HepG2 (cell line): ENCODE measurements at regions not wholly inside any gene's neighbourhood (a gene's known extent, or its start where the extent isn't known, plus 50 kb on each side); places are given as distances from the start of the nearest gene placed in this dataset.

Source experiments
- ATAC-seq: fragments of 200-7000 bp; cut with Tn5 transposase; 3 replicates; pipeline ENCODE4 v1.9.1; 2020; ENCODE audit warnings: mild to moderate bottlenecking, moderate library complexity
- BruUV-seq: library from RNA; stranded (reverse); fragments of 400-500 nt; replicated peaks from 2 replicates; lab custom pipeline; 2021; lab: Mats Ljungman, UMichigan
- CTCF ChIA-PET: fragments of 300-600 bp; formaldehyde crosslinking; extraction: SDS; loops from one replicate; lab custom pipeline; 2021; ENCODE audit warnings: low total read pairs, inconsistent platforms, low intra/inter-chr PET ratio; lab: Yijun Ruan, JAX
- POLR2A ChIA-PET: fragments of 350-600 bp; sonication (Branson Sonifier 250); formaldehyde crosslinking; loops from one replicate; lab custom pipeline; 2020; ENCODE audit warnings: antibody characterized with exemption, inconsistent platforms; lab: Yijun Ruan, JAX
- DNase-seq: peaks from one replicate; pipeline ENCODE4 v3.0.0-alpha.2; 2015; ENCODE audit warnings: low spot score
- FAIRE-seq: peaks from 3 replicates; lab custom pipeline; 2011; peaks lifted over from hg19 to GRCh38; lab: Jason Lieb, UNC
- H2AFZ ChIP-seq: one replicate; pipeline ENCODE4 v1.6.1; 2011; ENCODE audit warnings: low read length, inconsistent platforms
- H3K27ac ChIP-seq: fragments of 300-600 bp; 3 replicates; pipeline ENCODE4 v1.8.0; 2011; ENCODE audit warnings: mixed run types, mild to moderate bottlenecking, mixed read lengths, low read length, inconsistent platforms; ENCODE audit not compliant: insufficient read depth; ENCODE audit errors: extremely low read length
- H3K27me3 ChIP-seq, 2 experiments: fragments of 200-600 bp in 1 of 2; 2 replicates in 1 of 2; 3 replicates in 1 of 2; pipeline versions ENCODE4 v1.6.0 to v1.8.0; 2011; ENCODE audit warnings: low read length in 2 of 2, mild to moderate bottlenecking in 2 of 2, moderate library complexity in 2 of 2, inconsistent platforms in 1 of 2; ENCODE audit not compliant: insufficient read depth in 2 of 2, control insufficient read depth in 1 of 2
- H3K36me3 ChIP-seq, 2 experiments: fragments of 200-600 bp in 1 of 2; replicated peaks in 1 of 2; 2 replicates in 1 of 2; 3 replicates in 1 of 2; pipeline versions ENCODE4 v1.5.1 to v1.8.0; 2011; ENCODE audit warnings: low read length in 2 of 2, inconsistent platforms in 1 of 2; ENCODE audit not compliant: insufficient read depth in 2 of 2, control insufficient read depth in 1 of 2
- H3K4me1 ChIP-seq: 2 replicates; pipeline ENCODE4 v1.5.1; 2012; ENCODE audit warnings: low read length, inconsistent platforms; ENCODE audit not compliant: insufficient read depth
- H3K4me2 ChIP-seq: 2 replicates; pipeline ENCODE4 v1.6.0; 2011; ENCODE audit warnings: low read depth, low read length, inconsistent platforms
- H3K4me3 ChIP-seq, 3 experiments: fragments of 200-600 bp in 1 of 3; sonication (generic), shearing (Covaris generic) in 1 of 3; replicated peaks in 1 of 3; 2 replicates each; pipeline ENCODE4 v1.5.1; 2011 to 2016; ENCODE audit warnings: low read length in 3 of 3, inconsistent platforms in 2 of 3, low read depth in 2 of 3, mild to moderate bottlenecking in 2 of 3, control low read depth in 1 of 3, mixed read lengths in 1 of 3; ENCODE audit not compliant: insufficient read depth in 1 of 3
- H3K79me2 ChIP-seq: one replicate; pipeline ENCODE4 v1.6.1; 2011; ENCODE audit warnings: low read length, inconsistent platforms; ENCODE audit not compliant: insufficient read depth
- H3K9ac ChIP-seq: 2 replicates; pipeline ENCODE4 v1.6.0; 2011; ENCODE audit warnings: mild to moderate bottlenecking, low read depth, low read length, inconsistent platforms; ENCODE audit not compliant: insufficient read depth
- H3K9me3 ChIP-seq: 2 replicates; pipeline ENCODE4 v1.5.1; 2012; ENCODE audit warnings: mild to moderate bottlenecking, low read length
- H4K20me1 ChIP-seq: 2 replicates; pipeline ENCODE4 v1.6.0; 2011; ENCODE audit warnings: inconsistent platforms, mild to moderate bottlenecking, low read length, moderate library complexity; ENCODE audit not compliant: insufficient read depth
- BORCS8-MEF2B ChIP-seq: sonication (generic); formaldehyde crosslinking; IDR thresholded peaks from 2 replicates; pipeline ENCODE4 v1.8.0; 2022; ENCODE audit warnings: mild to moderate bottlenecking, missing genetic modification reagents
- GATAD2A ChIP-seq: IDR thresholded peaks from 2 replicates; pipeline ENCODE4 v1.6.1; 2016
- HMGA1 ChIP-seq: sonication (generic); formaldehyde crosslinking; conservative IDR thresholded peaks from 2 replicates; pipeline ENCODE4 v1.4.0; 2020; ENCODE audit warnings: missing genetic modification reagents
- JUN ChIP-seq: sonication (generic); formaldehyde crosslinking; IDR thresholded peaks from 2 replicates; pipeline ENCODE4 v1.4.0; 2020; ENCODE audit warnings: mild to moderate bottlenecking, missing genetic modification reagents
- KLF6 ChIP-seq: IDR thresholded peaks from 2 replicates; pipeline ENCODE4 v1.8.0; 2016; ENCODE audit warnings: missing biosample characterization, missing genetic modification reagents
- NKX3-1 ChIP-seq: sonication (generic); formaldehyde crosslinking; IDR thresholded peaks from 2 replicates; pipeline ENCODE4 v1.5.0; 2020; ENCODE audit warnings: missing genetic modification reagents
- RELA ChIP-seq: sonication (generic); formaldehyde crosslinking; IDR thresholded peaks from 2 replicates; pipeline ENCODE4 v1.4.0; 2020; ENCODE audit warnings: missing genetic modification reagents
- SOX6 ChIP-seq, 2 experiments: fragments of 450-650 bp in 1 of 2; sonication (generic) in 1 of 2; formaldehyde crosslinking in 1 of 2; IDR thresholded peaks; 2 replicates each; pipeline versions ENCODE4 v1.4.0 to v1.6.1; 2017 to 2020; ENCODE audit warnings: antibody characterized with exemption in 1 of 2, mild to moderate bottlenecking in 1 of 2, missing genetic modification reagents in 1 of 2
- THAP11 ChIP-seq: IDR thresholded peaks from 2 replicates; pipeline ENCODE4 v1.6.1; 2016; ENCODE audit warnings: missing biosample characterization, missing genetic modification reagents
- TOPORS ChIP-seq: sonication (generic); formaldehyde crosslinking; IDR thresholded peaks from 2 replicates; pipeline ENCODE4 v1.8.0; 2023; ENCODE audit warnings: mild to moderate bottlenecking, missing genetic modification reagents
- ZBTB20 ChIP-seq: sonication (generic); formaldehyde crosslinking; IDR thresholded peaks from 2 replicates; pipeline ENCODE4 v1.8.1; 2023; ENCODE audit warnings: missing genetic modification reagents, low read depth, mild to moderate bottlenecking, borderline replicate concordance
- ZC3H4 ChIP-seq: sonication (generic); formaldehyde crosslinking; IDR thresholded peaks from 2 replicates; pipeline ENCODE4 v1.4.0; 2020; ENCODE audit warnings: missing genetic modification reagents, borderline replicate concordance
- ZMAT3 ChIP-seq: sonication (generic); formaldehyde crosslinking; conservative IDR thresholded peaks from 2 replicates; pipeline ENCODE4 v1.7.0; 2021; ENCODE audit warnings: missing genetic modification reagents
- ZNF335 ChIP-seq: sonication (generic); formaldehyde crosslinking; IDR thresholded peaks from 2 replicates; pipeline ENCODE4 v1.4.0; 2020; ENCODE audit warnings: missing genetic modification reagents
- ZNF569 ChIP-seq: sonication (generic); formaldehyde crosslinking; IDR thresholded peaks from 2 replicates; pipeline ENCODE4 v1.5.0; 2020; ENCODE audit warnings: mild to moderate bottlenecking, missing genetic modification reagents, moderate library complexity, borderline replicate concordance
- ZNF850 ChIP-seq: sonication (generic); formaldehyde crosslinking; conservative IDR thresholded peaks from 2 replicates; pipeline ENCODE4 v1.9.0; 2021; ENCODE audit warnings: mild to moderate bottlenecking, missing genetic modification reagents
- ZSCAN22 ChIP-seq: sonication (generic); formaldehyde crosslinking; IDR thresholded peaks from 2 replicates; pipeline ENCODE4 v1.4.0; 2020; ENCODE audit warnings: mild to moderate bottlenecking, missing genetic modification reagents
- WGBS: methylation state at CpG from one replicate; pipeline ENCODE4 v1.1.6; 2017; ENCODE audit warnings: low lambda C conversion rate; 5-methylcytosine and 5-hydroxymethylcytosine counted together
- in situ Hi-C: cut with HindIII; loops from 2 replicates; pipeline ENCODE4 v1.10.0; 2017; ENCODE audit warnings: low pct_unique_long_range_greater_than_20kb; ENCODE audit not compliant: extremely low pct_ligation_motif_present
- intact Hi-C: fragments of 100-400 bp; cut with micrococcal nuclease; formaldehyde crosslinking; loops from one replicate; pipeline ENCODE4 v1.10.0; 2022; ENCODE audit not compliant: unreplicated experiment
- TF ChIP-seq, protein P1 (sequence below): sonication (generic); formaldehyde crosslinking; IDR thresholded peaks from 2 replicates; pipeline ENCODE4 v1.4.0; 2020; ENCODE audit warnings: missing genetic modification reagents
- TF ChIP-seq, protein P2 (sequence below): sonication (generic); formaldehyde crosslinking; conservative IDR thresholded peaks from 2 replicates; pipeline ENCODE4 v1.4.0; 2020; ENCODE audit warnings: missing genetic modification reagents
- TF ChIP-seq, protein P3 (sequence below): sonication (generic); formaldehyde crosslinking; IDR thresholded peaks from 2 replicates; pipeline ENCODE4 v1.5.0; 2020; ENCODE audit warnings: missing genetic modification reagents, mild to moderate bottlenecking, borderline replicate concordance
- TF ChIP-seq, protein P4 (sequence below): sonication (generic); formaldehyde crosslinking; IDR thresholded peaks from 2 replicates; pipeline ENCODE4 v1.4.0; 2020; ENCODE audit warnings: mild to moderate bottlenecking, missing genetic modification reagents

DNA sequence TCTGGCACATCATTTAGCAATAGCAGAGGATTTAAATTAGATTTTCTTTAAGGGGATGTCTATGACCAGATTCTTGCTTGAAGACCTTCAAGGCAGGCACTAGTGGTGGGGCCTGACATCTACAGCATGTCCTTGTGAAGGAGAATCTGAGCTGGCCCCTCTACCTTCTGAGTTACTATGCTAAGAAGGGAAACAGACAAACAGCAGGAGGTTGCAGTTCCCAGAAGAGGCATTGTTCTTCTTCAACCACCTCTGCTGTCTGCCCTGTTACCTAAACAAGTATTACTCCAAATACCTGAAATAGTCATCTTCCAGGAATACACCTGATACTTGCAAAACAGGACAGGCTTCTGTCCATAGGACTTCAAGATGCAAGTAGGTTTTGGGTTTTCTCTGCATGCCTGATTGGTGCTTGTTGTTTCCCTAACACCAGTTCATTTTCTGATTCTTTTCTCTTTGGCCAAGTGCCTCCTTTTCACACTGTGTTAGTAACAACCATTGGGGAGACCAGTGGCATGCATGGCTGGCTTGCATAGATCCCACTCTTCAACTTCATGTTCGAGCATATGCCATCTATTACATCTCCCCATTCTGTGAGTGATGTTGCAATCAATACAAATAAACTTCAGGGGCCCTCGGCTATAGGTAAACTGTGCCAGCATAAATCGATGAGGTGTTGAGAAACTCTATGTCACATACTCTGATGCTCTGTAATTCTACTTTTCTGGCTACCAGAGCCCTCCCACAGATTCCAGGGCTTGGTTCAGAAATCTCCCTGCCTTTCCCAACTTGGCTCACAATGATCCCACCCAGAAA lies 93.0 kb upstream of the DUSP10 start:
- Histone ChIP-seq H2AFZ (no peak overlapping the region), H3K27ac (no peak overlapping the region), H3K9ac (no peak overlapping the region), H3K4me1 (no peaks in the 10 kb centered on the region), H4K20me1 (no peaks in the 10 kb centered on the region), H3K27me3 (no peaks in the 10 kb centered on the region), H3K9me3 (no peaks in the 10 kb centered on the region), H3K36me3 (no peaks in the 10 kb centered on the region), H3K79me2 (no peaks in the 10 kb centered on the region), H3K4me3 (no peak overlapping the region), H3K4me2 (no peak overlapping the region)
- peak; percentile 70 for ATAC-seq
- in situ Hi-C loops = no loop called here
- ChIA-PET POLR2A (no interaction called here), CTCF (no interaction called here)
- intact Hi-C loops = no loop called here
- BruUV-seq = no TSS peak
- peak; percentile 13 for DNase-seq
- 3% methylated on average over 3 of the region's 3 CpGs for WGBS
- FAIRE-seq = no peak
- TF ChIP-seq ZMAT3 (CRISPR knock-in tag) (no peak), ZNF335 (CRISPR knock-in tag) (no peak), KLF6 (CRISPR knock-in tag) (0 out of 2 replicates have a peak, but pooled peaks have one; percentile 32), ZC3H4 (CRISPR knock-in tag) (no peak), ZSCAN22 (no peak), ZNF569 (no peak), SOX6 (IDR thresholded peaks at IDR 0.05) (no peak), SOX6 (CRISPR knock-in tag; IDR thresholded peaks at IDR 0.05) (peak; percentile 64), TOPORS (CRISPR knock-in tag) (no peak), RELA (CRISPR knock-in tag) (no peak), BORCS8-MEF2B (no peak), ZNF850 (no peak), ZBTB20 (CRISPR knock-in tag) (no peak), GATAD2A (CRISPR knock-in tag) (peak; percentile 85), JUN (no peak), NKX3-1 (CRISPR knock-in tag) (no peak), THAP11 (0 out of 2 replicates have a peak, but pooled peaks have one; percentile 20), HMGA1 (CRISPR knock-in tag) (no peak)
- TF ChIP-seq, protein P1, sequence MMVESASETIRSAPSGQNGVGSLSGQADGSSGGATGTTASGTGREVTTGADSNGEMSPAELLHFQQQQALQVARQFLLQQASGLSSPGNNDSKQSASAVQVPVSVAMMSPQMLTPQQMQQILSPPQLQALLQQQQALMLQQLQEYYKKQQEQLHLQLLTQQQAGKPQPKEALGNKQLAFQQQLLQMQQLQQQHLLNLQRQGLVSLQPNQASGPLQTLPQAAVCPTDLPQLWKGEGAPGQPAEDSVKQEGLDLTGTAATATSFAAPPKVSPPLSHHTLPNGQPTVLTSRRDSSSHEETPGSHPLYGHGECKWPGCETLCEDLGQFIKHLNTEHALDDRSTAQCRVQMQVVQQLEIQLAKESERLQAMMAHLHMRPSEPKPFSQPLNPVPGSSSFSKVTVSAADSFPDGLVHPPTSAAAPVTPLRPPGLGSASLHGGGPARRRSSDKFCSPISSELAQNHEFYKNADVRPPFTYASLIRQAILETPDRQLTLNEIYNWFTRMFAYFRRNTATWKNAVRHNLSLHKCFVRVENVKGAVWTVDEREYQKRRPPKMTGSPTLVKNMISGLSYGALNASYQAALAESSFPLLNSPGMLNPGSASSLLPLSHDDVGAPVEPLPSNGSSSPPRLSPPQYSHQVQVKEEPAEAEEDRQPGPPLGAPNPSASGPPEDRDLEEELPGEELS (CRISPR knock-in tag) = 0 out of 2 replicates have a peak, but pooled peaks have one; percentile 39
- TF ChIP-seq, protein P2, sequence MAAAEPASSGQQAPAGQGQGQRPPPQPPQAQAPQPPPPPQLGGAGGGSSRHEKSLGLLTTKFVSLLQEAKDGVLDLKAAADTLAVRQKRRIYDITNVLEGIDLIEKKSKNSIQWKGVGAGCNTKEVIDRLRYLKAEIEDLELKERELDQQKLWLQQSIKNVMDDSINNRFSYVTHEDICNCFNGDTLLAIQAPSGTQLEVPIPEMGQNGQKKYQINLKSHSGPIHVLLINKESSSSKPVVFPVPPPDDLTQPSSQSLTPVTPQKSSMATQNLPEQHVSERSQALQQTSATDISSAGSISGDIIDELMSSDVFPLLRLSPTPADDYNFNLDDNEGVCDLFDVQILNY (CRISPR knock-in tag) = no peak
- TF ChIP-seq, protein P3, sequence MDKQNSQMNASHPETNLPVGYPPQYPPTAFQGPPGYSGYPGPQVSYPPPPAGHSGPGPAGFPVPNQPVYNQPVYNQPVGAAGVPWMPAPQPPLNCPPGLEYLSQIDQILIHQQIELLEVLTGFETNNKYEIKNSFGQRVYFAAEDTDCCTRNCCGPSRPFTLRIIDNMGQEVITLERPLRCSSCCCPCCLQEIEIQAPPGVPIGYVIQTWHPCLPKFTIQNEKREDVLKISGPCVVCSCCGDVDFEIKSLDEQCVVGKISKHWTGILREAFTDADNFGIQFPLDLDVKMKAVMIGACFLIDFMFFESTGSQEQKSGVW = no peak
- TF ChIP-seq, protein P4, sequence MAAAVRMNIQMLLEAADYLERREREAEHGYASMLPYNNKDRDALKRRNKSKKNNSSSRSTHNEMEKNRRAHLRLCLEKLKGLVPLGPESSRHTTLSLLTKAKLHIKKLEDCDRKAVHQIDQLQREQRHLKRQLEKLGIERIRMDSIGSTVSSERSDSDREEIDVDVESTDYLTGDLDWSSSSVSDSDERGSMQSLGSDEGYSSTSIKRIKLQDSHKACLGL (CRISPR knock-in tag) = no peak
